Epithelial cell of prostate (primary cell): ENCODE measurements at regions not wholly inside any gene's neighbourhood (a gene's known extent, or its start where the extent isn't known, plus 50 kb on each side); places are given as distances from the start of the nearest gene placed in this dataset.
A peak's percentile ranks its signal among the peaks of the same experiment; 100 is the strongest.

ENCODE experiments used
- DNase-seq: peaks from one replicate; pipeline ENCODE4 v3.0.0-alpha.2; 2011; ENCODE audit warnings: low read depth, low spot score
- H3K27ac ChIP-seq: fragments of 450-650 bp; 2 replicates; pipeline ENCODE4 v1.5.1; 2017; ENCODE audit warnings: mild to moderate bottlenecking

DNA sequence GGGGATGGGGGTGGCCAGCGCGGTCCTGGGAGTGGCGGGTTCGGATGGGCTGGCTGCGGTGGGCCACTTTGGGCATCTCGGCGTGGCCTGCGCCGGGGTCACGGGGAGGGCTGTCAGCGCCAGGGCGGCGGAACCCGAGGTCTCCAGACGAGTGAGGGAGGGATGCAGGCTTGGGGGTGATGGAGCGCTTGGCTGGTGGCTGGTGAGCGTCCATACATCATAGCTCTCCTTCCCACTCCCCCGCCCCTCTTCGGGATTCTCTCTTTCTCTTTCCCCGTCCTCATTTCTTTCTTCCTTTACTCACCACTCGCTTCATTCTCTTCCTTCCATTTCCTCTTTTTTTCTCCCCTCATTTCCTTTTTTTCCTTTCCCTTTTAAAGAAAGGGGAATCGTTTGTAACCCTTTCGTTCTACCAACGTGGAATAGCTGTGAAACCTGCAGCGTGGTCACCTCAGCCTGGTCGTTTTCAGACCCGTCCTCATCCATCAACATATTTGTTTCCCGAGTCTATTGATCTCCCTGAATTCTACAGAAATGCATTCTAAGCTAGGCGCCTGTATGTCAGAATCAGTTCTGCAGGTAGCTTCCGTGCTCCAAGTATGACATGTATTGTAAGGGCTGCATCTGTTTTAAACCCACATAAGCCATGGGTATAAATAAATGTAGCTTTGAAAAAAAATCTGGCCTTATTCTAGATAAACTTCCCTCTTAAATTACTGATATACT lies 260.3 kb upstream of the E2F7 start:
- no peak overlapping the region for H3K27ac ChIP-seq
- no peak for DNase-seq

DNA sequence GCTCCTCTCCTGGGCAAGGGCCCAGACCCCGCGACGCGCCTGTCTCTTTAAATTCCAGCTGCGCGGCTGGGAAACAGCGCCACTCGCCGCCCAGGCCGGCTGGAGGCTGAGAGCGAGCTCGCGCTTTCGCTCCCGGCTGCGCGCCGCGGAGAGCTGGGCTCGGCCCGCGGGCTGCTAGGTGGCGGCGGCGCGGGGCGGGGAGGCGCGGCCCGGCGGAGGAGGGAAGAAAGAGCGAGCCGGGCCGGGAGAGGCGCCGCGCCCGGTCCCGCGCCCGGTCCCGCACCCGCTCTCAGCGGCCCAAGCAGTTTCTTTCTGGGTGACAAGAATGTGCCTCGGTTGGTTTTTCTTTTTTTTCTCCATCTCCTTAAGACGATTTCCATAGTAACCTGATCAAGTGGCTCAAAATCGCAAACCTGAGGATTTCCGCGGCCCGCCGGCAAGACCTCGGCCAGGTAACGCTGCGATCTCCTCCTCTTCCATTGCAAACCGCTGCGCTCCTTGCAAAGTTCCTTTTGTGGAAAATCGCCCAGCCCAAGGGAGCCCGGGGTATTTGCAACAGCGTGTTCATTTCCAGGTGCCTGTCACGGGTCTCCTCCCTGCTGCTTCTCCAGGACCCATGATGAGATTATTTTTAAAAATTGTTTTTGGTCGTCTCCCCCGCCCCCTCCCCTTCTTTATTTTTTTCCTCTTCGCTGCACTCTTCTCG lies 259.5 kb upstream of the E2F7 start:
- no peak for DNase-seq
- no peak overlapping the region for H3K27ac ChIP-seq

DNA sequence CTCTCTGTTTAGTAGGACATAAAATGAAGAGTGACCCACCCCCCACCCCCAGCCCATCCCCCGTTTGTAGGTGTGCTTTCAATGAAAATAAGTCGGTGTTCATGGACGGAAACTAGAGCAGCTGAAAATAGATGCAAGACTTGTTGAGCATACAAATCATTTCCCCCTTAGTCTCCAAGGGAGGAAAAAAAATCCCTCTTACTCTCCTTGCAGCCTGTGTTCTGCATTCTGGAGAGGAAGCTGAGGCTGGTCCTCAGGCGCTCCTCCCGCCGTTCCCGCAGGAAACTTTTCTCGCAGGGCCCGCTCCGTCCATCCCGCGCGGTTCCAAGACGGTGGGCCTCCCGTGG lies 259.0 kb upstream of the E2F7 start:
- no peak overlapping the region for H3K27ac ChIP-seq
- no peak for DNase-seq

DNA sequence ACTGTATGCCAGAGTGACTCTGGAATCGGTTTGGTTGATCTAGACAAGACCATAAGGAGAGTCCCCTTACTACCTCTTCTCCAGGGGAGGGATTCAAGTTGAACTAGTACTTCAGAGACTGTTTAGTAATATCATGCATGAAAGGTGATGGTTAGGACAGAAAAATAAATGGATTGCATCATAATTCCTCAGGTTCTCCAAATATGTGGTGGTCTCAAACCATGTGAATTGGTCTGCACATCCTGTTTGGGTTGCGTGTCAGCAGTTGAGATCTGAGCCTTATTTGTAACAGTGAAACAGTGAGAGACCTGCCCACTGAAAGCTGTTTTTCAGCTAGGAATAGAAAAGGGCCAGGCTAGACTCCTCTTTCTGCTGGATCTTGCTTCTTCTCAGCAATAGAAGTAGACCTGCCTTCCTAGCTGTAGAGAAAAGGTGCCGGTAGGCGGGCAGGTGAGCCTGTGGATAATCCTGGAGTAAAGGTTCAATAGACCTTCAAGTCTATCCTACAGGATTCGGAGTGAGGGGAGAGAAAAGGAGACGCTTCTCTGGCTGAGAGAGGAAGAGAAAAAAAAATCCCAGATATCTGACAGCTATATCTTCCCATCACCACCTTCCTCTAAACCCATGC lies 258.5 kb upstream of the E2F7 start:
- H3K27ac ChIP-seq, result no peak overlapping the region
- DNase-seq, result no peak

DNA sequence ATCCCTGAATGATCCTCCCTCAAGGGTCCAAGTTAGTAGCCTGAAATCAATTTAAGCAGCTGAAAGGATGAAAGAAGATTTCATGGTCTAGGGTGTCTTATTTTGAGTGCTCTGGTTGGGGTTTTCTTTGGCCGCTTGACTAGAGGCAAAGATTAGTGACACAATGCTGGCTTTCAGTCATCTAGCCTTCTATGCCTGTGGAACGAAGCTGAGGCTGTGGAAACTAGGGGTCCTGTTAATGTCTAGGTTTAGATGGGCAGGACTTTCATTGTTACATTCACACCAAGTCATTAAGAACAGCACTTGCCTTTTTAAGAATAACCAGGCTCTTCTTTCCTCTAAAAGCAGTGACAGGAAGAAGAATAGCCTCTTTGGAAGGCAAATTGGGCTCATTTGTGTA lies 253.8 kb upstream of the E2F7 start:
- no peak overlapping the region for H3K27ac ChIP-seq
- DNase-seq, result no peak

DNA sequence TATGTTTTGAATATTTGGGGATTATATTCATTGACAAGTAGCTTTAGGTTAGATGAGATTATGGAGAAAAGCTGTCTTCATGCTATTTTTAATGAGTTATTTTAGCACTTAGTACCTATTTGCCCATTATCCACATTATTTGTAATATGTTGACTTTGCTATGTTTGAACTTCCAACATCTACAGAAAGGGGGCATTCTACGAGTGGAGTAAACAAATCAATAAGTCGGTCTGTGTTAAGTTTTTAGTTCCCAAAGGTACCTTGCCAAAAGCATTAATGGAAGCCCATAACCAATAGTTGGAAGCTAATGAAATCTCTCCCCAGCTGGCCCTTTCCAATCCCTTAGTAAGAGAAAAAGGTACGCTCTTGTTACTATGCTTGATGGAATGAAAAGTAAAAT lies 250.0 kb upstream of the E2F7 start:
- DNase-seq, result no peak
- H3K27ac ChIP-seq, result no peak overlapping the region

DNA sequence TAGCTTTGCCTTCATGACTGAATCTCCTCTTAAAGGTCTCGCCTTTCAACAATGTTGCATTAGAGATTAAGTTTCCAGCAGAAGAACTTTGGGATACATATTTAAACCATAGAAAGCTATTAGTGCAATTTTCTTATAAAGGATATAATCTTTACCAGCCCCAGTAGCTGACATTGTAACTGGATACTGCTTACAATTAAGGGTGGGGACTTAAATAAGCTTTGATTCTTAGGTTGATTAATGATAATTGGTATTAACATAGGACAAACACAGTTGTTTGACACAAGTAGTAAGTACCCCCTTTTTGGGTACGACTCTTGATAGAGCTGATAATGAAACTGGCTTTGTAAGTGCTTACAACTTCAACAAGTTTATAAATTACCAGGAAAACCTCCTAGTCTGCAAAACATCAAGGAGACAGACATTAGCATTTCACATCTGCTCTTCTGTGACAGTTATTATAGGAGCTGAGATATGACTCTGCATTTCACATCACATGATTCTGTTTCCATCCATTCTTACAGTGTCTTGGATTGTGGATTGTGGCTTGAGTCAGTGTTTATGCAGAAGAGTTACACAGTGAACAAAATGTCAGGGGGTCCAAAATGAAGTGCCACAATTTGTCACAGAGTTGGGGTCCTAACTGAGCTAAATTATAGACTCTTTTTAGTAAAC lies 249.1 kb upstream of the E2F7 start:
- no peak for DNase-seq
- no peak overlapping the region for H3K27ac ChIP-seq

DNA sequence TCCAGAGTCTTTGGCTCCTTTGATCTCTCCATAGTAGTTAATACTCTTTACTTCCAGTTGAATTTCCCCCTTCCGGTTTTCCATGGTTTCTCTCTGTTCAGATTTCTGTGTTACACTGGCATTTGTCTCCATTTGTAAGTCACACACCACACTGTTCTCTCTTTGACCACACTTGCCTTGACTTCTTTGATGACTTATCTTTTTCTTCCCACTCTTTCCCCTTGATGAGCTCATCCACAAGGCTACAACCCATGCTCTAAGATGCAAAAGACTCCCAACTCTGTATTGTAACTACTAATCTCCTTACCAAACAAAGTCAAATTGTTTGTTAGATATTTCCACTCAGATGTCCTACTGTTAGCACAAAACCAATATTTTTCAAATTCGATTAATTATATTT lies 242.7 kb upstream of the E2F7 start:
- H3K27ac ChIP-seq, result no peak overlapping the region
- no peak for DNase-seq

DNA sequence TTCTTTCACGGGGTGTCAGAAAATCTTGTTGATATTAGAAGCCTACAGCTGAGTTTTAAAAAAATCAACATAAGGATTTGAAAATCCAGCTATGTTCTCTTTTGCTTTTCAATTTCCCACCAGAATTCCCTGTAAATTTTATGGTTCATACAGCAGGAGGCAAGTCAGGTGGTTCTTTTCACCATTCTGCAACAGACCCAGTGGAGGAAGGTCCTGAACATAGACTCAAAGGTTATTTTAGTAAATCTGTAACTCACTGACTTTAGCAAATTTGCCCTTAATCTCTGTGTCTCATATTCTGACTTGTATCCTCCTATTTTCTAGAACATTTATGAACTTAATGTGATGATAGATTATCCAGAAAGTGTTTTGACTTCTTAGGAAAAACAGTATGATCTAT lies 235.4 kb upstream of the E2F7 start:
- H3K27ac ChIP-seq, result peak overlapping the region; percentile 58
- no peak for DNase-seq

DNA sequence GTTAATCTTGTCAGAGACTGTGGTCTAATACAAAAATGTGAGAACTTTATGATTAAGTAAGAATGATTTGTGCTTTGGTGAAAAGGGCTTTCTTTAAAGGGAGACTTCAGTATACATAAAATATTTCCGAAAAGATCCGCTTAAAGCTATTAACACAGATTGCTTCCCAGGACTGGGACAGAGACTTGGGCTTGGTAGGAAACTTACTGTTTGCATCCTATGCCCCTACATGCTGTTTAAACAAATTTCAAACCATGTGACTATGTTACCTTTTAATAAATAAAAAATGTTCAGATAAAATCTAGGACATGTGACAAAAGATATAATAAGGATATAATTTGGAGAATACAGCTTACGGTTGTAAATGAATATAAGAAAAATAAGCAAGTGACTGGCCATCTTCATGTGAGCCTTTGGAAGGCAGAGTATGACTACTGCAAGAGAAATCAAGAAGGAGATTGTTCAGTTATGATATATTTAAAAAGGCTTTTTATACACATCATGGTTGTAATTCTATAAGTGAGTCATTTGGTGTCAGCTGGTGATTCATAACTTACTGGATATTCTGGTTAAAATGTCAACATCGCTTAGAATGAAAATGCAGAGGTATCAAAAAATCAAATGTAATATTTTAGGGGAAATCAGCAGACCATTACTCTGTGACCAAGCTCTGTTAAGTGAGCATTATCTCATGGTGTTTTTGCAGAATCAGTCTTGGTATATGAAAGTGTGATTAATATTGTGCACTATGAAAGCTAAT lies 234.7 kb upstream of the E2F7 start:
- H3K27ac ChIP-seq, result peak overlapping the region; percentile 58
- peak; percentile 49 for DNase-seq

DNA sequence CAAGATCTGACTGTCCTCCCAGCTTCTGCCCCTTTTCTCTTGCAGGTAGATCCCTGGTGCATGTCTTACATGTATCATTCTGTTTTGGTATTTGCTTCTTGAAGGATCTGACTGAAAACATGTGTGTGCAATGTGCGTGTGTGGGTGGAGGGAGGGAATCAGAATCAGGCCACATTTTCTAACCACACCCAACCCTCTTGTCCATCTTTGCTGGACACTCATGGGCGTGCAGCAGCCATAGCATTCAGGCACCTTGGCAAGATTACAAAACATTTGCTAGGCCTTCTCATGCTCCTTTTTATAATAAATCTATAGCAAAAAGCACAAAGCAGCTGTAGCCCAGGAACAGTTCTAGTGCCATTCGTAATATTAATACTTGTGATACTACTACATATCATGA lies 233.6 kb upstream of the E2F7 start:
- no peak overlapping the region for H3K27ac ChIP-seq
- DNase-seq, result no peak

DNA sequence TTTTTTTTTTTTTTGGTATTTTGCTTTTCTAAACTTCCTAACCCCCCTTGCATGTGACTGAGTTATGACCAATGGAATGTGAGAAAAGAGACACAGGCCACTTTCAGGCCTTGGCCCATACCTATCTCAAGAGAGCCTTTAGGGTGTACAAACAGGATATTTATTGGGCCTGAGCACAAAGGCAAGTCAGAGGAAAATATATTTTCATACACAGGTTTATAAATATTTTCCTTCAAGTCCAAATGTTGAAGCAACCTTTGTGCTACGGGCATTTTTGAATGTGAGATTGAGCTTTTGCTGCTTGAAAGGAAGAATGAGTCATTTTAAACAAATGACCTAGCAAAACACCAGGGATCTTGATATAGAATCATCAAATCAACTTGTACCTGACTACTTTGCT lies 228.6 kb upstream of the E2F7 start:
- DNase-seq, result no peak
- peak overlapping the region; percentile 5 for H3K27ac ChIP-seq

DNA sequence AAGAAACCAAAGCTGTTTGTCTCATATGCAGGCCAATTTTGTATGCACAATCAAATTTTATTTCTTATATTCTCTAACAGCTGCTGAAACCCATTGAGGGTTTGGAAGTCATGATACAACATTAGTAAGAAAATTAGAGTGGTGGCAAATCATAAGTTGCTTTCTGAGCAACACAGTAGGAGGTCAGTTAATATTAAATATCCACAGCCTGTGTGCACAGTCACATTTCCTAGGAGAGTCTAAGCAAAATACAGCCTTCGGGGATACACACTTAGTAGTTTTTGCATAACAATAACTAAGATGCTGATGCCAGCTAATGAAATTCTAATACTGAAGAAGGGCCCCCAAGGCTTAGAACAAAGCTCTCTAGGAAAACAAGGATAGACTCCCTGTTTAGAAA lies 209.6 kb upstream of the E2F7 start:
- H3K27ac ChIP-seq, result no peak overlapping the region
- no peak for DNase-seq

DNA sequence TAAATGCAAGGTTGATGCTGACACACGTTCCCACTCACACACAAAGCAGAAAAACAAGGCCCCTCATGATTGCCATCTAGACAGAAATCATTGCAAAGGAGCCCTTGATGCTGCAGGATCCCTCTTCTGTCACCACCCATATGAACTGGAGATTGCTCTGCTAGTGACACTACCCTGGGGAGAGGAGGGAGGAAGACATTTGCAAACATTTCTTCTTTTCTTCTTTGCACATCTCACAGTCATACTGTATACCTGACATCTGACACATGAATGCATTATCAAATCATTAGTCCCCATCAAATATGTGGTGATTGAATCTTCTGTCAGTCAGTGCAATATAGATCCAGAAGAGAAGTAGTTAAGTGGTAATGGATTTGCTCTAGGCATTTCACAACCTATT lies 208.5 kb upstream of the E2F7 start:
- no peak overlapping the region for H3K27ac ChIP-seq
- no peak for DNase-seq

DNA sequence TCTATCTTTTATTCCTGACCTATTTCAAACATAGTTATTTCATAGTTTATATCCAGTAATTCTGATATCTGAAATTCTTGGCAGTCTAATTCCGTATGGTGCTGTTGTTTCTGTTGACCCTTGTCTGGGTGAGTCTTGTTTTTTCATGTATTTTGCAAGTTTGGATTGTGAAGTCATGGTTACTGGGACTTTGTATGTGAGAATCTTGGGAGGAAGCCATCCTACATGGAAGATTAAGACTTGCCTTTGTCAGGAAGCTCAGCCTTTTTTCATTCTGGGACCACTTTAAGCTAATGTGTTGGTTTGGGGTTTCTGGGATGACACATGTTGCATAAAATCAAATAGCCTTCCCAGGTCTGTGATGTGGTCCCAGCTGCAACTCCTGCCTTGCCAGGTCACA lies 191.6 kb upstream of the E2F7 start:
- no peak for DNase-seq
- H3K27ac ChIP-seq, result no peak overlapping the region

DNA sequence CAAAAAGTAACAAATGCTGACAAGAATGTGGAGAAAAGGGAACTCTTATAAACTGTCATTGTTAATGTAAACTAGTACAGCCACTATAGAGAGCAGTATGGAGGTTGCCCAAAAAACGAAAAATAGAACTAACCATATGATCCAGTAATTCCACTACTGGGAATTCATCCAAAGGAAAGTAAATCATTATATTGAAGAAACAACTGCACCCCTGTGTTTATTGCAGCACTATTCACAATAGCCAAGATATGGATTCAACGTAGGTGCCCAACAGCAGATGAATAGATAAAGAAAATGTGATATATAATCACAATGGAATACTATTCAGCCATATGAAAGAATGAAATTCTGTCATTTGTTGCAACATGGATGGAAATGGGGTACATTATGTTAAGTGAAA lies 188.0 kb upstream of the E2F7 start:
- DNase-seq, result no peak
- H3K27ac ChIP-seq, result no peak overlapping the region

DNA sequence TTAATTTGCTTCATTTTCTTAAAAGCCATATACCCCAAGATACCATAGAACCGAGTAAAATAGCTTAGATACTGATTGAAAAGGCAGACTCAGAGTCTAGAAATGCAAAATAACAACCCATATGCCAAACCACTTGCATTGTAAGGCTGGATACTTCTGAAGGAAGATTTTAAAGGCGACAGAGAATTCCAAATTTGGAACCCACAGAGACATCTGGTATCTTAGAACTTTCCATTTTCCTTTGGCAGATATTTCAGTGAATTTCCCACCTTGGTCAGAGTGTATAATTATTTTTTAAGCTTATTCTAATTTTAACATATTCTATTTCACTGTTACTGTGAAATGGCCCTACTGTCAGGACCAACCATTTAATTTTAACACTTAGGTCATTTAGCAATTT lies 186.4 kb upstream of the E2F7 start:
- no peak overlapping the region for H3K27ac ChIP-seq
- no peak for DNase-seq

DNA sequence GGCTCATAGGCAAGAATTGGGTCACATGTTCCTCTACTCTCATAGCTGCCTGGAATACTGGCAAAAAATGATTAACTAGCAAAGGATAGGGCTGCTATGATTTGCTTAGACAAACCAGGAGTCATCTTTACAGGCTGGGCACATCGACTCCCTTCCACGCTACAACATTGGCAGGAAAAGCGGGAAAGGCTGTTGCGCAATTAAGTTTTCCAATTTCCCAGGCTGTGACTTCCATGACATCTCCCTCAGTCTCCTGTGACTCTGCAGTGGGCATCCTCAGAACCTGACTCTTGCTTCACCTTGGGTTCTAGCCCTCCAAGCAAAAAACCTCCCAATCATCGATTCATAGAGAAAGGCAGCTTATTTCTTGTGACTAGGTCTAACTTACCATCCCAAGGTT lies 184.5 kb upstream of the E2F7 start:
- no peak overlapping the region for H3K27ac ChIP-seq
- no peak for DNase-seq

DNA sequence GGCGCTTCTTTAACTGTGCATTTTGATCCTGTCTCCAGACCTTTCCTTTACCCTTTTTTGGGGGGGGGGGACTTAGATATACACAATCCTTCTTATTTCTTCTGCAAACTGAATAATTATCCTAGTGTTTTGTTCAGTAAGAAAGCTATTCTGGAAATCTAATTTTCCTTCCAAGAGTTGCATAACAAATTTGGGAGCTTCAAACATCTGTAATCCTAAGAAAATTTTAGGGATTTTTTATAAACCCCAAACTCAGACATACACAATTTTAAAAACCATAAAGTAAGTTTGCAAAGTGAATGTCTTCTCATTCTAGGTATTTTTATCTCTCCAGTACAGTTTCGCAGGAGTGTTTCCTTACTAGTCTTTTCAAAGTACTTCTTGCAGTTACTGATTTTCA lies 182.7 kb upstream of the E2F7 start:
- no peak for DNase-seq
- no peak overlapping the region for H3K27ac ChIP-seq

DNA sequence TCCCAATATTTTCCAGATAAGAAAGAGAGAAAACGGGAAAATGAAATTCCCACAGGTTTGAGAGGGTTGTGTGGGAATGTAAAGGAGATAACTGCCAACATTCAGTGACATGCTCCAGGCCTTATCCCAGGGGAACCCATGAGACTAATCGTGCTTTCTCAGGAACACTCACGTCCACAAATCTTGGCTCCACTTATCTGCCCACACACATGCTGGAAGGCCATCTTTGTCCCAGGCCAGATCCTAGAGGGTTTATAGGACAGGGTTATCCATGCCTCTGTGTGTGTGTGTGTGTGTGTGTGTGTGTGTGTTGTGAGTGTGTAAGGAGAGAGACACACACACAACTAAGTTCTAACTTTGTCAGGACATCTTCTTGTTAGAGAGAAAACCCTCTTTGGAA lies 182.2 kb upstream of the E2F7 start:
- H3K27ac ChIP-seq, result no peak overlapping the region
- no peak for DNase-seq

DNA sequence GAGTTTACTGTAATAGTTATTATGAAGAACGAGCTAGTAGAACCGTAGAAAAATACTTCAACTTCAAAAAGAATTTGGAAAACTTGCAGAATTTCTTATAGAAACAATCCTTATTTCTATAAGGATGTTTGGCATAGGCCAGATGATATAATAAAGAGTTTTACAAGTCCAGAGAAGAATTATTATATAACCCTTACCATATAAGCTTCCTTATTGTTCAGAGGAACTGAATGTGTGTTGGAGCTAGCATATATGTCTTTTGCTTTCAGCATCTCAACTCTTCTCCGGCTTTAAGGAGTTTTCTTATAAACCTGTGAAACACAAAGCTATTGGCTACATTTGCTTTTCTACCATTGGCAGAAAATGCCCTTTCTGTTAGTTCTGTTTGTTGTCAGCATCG lies 178.0 kb upstream of the E2F7 start:
- DNase-seq, result no peak

More for the DNA sequence above, 178.0 kb upstream of the E2F7 start:
- no peak overlapping the region for H3K27ac ChIP-seq
